ENCODE measurements at regions not wholly inside any gene's neighbourhood (a gene's known extent, or its start where the extent isn't known, plus 50 kb on each side); places are given as distances from the start of the nearest gene placed in this dataset.
A peak's percentile ranks its signal among the peaks of the same experiment; 100 is the strongest.
"Not testable (repeated sequence)": the region's sequence is repeated elsewhere in the genome, so short reads cannot be mapped to it uniquely, and the experiment has no call there.

GRCh38 chr11:38365274-38365673, 1767.2 kb upstream of the RAG2 start:
- DNase-seq, result no peak

- no peak for DNase-seq
These were observed 1758.2 kb upstream of the RAG2 start for GRCh38 chr11:38356255-38356654.

DNA sequence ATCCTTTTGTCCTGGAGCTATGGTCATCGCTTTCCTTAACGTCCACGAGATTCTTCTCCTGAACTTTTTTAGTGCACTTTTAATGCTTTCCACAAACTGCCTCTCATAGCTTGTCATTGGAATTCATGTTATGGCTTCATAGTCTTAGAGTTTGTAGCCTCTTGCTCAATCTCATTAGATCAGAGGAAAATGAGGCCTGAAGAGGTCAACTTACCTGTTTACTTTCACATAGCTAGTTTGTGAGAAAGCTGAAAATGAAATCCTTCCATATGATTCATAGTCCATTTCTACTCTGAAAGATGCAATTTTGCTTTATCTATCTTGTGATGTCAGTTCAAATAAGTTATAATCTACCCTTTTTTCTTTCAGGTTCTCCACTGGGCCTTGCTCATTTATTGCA, 1747.2 kb upstream of the RAG2 start:
- no peak for DNase-seq

DNA sequence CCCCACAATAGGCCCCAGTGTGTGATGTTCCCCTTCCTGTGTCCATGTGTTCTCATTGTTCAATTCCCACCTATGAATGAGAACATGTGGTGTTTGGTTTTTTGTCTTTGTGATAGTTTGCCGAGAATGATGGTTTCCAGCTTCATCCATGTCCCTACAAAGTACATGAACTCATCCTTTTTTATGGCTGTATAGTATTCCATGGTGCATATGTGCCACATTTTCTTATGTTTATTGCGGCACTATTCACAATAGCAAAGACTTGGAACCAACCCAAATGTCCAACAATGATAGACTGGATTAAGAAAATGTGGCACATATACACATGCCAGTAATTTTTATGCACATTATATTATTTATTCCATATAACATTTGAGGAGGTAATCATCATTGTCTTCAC, 1743.6 kb upstream of the RAG2 start:
- not testable (repeated sequence) for DNase-seq

GRCh38 chr11:38339835-38340440, 1741.9 kb upstream of the RAG2 start:
- no peak for DNase-seq

DNA sequence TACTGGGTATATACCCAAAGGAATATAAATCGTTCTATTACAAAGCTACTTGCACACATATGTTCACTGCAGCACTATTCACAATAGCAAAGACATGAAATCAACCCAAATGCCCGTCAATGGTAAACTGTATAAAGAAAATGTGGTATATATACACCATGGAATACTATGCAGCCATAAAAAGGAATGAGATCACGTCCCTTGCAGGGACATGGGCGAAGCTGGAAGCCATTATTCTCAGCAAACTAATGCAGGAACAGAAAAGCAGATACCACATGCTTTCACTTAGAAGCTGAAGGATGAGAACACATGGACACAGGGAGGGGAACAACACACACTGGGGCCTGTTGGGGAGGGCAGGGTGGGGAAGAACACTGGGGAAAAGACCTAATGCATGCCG, 1740.0 kb upstream of the RAG2 start:
- not testable (repeated sequence) for DNase-seq

GRCh38 chr11:38332046-38332445, 1734.0 kb upstream of the RAG2 start:
- DNase-seq, result no peak

DNA sequence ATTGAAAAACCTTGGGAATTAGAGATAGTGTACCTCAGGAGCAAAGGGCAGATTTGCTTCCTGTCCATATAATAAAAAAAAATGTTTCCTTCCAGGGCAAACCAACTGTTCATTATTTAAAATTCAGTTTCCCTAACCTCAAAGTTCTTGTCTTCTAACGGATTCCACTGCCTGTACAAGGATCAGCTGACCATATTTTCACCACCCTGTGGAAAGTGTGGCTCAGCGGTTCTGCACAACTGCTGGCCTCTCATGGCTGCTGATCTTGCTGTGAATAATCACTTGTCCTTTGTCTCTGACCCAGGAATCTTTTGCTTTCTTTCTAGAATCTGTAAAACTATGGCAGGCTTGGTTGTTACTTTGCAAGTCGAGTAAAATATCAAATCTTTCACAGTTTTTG, 1732.5 kb upstream of the RAG2 start:
- no peak for DNase-seq

DNA sequence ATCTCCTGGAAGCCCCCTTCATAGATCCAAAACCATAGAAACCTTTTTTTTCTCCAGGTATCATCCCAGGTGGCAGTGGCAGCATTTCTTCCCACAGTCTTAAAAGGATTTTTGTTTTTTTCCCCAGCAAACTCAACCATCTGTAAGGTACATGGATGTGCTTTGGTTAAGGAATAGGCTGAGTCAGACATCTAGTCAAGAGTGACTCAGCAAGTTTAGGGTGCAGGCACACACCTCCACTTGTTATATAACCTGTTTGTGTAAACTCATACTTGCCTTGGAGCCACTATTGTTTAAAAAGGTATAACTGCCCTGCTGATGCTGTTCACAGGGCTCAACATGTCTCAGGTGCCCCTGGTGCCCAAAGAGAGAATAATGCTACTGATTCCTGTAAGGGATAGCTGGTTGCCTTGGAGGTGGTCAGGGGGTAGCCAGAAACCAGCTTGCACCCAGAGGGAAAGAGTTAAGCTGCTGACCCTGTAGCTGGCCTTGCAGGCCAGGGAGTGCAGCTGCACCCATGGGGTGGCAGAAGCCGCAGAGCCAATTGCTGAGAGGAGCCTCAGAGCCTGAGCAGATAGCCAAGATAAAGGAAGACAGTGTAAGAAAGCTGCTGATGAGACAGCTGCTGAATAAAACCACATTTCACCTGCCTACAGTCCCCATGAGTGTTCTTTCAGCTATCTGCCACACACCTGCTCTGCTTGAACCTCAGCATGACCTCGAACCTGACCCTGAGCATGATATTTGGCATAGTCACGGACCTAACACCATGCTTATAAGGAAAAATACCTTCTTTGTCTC, 1726.1 kb upstream of the RAG2 start:
- no peak for DNase-seq

GRCh38 chr11:38315151-38315550, 1717.1 kb upstream of the RAG2 start:
- no peak for DNase-seq

GRCh38 chr11:38307455-38307854, 1709.4 kb upstream of the RAG2 start:
- no peak for DNase-seq

DNA sequence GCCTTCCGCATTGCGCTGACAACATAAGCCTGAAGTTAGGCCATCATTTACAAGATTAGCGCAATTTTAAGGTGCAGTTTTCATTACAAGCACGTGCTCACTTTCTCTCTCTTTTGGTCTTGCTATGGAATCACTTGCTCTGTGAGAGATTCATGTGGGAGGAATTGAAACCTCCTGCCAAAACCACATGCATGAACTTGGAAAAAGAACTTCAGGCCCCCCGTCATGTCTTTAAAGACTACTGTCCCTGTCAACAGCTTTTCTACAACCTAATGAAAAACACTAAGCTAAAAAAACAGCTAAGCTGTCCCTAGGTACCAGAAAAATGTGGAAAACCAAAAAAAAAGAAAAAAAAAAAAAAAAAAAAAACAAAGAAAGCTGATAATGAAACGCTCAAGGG, 1707.6 kb upstream of the RAG2 start:
- no peak for DNase-seq

- DNase-seq, result no peak
These were observed 1706.9 kb upstream of the RAG2 start for GRCh38 chr11:38304926-38305325.

DNA sequence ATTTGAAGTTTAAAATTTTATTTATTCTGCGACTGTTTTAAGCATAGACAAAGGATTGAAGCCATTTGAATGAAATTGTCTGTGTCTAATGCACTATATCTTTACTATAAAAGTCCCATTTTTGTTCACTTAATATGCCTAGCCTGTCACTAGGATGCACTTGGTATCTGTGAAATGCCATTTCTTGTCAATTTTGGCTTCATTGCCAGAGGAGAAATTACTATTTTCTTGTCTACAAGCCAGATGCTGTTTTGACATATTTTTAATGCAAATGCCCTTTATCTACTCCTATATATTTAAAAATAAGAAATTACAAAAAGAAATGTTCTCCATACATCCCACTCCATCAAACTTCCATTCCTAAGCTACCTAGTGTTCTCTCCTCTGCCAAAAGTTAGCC, 1704.5 kb upstream of the RAG2 start:
- DNase-seq, result no peak

DNA sequence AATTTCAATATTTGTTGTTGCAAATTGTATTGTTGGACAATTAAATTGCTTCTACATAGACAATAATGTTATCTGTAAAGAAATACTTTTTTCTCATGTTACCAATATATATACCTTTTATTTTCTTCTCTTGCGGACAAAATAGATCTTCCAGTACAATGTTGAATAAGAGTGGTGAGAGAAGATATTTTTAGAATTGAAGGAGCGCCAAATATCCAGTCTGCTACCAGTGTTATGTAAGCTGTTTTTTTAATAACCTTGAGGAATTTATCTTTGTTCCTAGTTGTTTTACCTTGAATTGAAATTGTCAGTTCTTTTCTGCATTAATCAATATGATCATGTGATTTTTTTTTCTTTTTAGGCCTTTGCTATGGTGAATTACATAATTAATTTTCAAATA, 1702.5 kb upstream of the RAG2 start:
- no peak for DNase-seq

DNA sequence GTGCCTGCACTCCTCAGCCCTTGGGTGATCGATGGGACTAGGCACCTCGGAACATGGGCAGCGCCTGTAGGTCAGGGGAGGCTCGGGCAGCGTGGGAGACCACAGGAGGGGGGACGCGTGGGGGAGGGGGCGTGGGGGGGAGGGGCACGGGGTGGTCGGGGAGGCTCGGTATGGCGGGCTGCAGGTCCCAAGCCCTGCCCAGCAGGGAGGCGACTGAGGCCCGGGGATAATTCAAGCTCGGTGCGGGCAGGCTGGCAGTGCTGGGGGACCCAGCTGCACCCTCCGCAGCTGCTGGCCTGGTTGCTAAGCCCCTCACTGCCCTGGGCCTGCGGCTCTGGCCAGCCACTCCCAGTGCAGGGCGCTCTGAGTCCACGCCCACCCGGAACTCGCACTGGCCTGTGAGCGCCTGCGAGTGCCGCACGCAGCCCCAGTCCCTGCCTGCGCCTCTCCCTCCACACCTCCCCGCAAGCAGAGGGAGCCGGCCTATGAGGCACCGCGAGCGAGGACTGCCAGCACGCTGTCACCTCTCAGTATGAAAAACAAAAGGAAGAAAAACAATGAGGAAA, 1698.3 kb upstream of the RAG2 start:
- DNase-seq, result no peak

DNA sequence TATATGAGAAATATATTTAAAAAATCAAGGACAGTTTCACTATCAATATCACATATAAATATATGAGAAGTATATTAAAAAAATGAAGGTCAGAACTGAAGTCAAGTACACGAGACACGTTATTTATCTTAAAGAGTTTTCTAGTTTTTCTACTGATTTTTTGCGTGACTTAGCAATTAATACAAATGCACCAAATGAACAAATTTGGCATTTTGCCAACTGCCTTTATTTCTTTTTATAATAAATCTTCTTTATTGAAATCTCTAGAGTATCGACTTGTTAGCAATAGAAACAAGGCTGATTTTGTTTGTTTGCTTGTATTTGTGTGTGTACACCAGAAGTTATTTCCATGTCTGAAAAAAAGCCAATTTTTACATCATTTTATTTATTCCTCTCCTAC, 1684.7 kb upstream of the RAG2 start:
- no peak for DNase-seq

GRCh38 chr11:38278457-38279141, 1680.6 kb upstream of the RAG2 start:
- no peak for DNase-seq

DNA sequence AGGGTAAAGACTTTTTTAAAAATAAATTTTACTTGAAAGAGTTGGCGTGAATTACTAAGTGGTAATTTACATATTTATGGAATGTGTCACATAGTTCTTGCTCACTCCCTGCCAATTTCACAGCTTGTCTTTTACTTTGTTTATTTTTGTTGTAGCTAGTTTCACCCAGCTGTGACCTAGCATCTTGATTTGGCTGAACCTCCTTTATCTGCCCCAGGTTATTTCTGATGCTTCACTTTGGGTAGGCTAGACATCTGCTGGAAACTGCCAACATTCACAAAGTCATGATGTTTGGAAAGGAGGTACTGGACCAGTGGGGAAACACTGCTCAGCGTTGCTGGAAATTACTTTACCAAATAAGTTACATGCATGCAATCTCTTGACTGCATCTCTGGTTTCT, 1676.0 kb upstream of the RAG2 start:
- DNase-seq, result no peak

GRCh38 chr11:38272376-38272775, 1674.3 kb upstream of the RAG2 start:
- no peak for DNase-seq

DNA sequence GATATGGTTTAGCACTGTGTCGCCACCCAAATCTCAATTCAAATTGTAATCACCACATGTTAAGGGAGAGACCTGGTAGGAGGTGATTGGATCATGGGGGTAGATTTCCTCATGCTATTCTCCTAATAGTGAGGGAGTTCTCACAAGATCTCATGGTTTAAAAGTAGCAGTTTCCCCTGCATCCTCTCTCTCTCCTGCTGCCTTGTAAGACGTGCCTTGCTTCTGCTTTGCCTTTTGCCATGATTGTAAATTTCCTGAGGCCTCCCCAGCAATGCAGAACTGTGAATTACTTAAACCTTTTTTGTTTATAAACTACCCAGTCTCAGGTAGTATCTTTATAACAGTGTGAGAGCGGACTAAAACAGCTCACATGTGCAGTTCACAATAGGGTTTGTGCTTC, 1668.7 kb upstream of the RAG2 start:
- no peak for DNase-seq

GRCh38 chr11:38256436-38256835, 1658.4 kb upstream of the RAG2 start:
- peak; percentile 66 for DNase-seq

DNA sequence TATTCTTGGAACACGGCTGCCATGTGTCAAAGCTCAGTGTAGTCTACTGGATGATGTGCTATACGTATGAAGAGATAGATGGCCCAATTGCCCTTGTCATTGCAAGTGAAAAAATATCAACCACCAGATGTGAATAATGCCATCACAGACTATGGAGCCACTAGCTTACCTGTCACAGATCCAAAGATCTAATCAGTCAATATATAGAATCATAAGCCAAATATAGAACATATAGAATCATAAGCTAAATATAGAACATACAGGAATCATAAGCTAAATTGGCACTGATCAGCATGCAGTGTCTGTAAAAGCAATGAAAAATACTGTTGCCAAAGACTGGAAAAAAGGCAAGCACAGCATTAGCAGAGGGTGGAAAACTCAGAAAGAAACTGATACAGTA, 1656.9 kb upstream of the RAG2 start:
- DNase-seq, result no peak

DNA sequence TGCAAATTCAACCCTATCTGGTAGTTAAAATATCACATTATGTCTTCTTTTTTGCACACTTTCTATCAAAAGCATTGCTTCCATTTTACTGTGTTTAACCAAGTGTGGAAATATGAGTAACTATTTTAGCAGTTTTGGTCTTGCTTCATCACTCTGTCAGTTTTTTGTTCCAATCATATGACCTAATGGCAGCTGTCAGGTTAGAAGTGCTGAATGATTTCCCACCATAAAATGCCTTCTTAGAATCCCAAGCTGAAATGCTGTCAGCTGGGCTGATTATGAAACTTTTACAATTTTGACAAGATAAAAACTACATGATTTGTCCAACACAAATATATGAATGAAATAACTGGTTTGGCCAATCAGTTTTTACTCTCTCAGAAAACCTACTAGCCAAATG, 1654.6 kb upstream of the RAG2 start:
- DNase-seq, result no peak

Data from NCI-H1048 (cell line).